GM12875 (cell line): ENCODE measurements at regions not wholly inside any gene's neighbourhood (a gene's known extent, or its start where the extent isn't known, plus 50 kb on each side); places are given as distances from the start of the nearest gene placed in this dataset.

ENCODE experiments used
- H3K4me3 ChIP-seq: one replicate; pipeline ENCODE4 v1.5.1; 2011; ENCODE audit warnings: low read depth, low read length, control low read depth
- CTCF ChIP-seq: IDR thresholded peaks from 2 replicates; pipeline ENCODE4 v1.5.1; 2011; ENCODE audit warnings: low read depth, mild to moderate bottlenecking, control low read depth, inconsistent platforms, low read length, moderate library complexity, borderline replicate concordance; ENCODE audit not compliant: insufficient read depth

DNA sequence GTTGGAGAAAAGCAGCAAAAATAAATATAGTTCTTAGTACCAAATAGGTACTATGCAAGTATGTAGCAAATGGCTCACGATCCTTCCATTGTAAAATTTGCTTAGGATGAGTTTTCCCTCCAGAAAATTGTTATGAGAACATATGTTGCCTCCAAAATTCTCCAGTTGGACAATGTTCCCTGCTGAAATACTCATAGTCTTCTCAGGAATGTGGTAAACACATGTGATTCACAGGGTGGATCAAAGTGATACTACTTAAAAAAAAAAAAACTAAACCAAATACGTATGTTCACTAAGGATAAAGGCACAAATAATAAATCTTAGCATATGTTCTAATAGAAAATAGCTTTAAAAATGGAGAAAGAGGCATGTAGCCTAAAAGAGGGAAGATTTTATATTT lies 84.3 kb upstream of the ZNF385D start:
- TF ChIP-seq CTCF, result no peak
- no peak overlapping the region for H3K4me3 ChIP-seq

DNA sequence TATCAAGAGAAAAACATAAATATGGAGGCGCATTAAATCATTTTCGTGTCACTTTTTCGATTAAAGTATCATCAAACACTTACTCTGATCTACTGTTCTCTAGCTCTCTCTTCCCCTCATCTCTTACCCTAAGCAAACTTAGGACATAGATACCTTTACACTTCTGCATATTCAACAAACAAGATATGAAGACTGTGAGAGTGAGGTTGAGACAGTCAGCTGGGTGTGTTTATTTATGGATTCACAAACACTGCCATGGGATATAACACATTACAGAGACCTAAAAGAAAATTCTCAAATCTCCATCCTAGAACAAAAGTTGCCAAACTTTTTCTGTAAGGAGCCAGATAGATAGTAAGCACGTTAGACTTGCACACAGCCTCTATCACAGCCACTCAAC lies 85.2 kb upstream of the ZNF385D start:
- no peak for TF ChIP-seq CTCF
- no peak overlapping the region for H3K4me3 ChIP-seq

- no peak for TF ChIP-seq CTCF
- H3K4me3 ChIP-seq, result no peak overlapping the region
Observed at GRCh38 chr3:21839176-21839575, 88.2 kb upstream of the ZNF385D start.

DNA sequence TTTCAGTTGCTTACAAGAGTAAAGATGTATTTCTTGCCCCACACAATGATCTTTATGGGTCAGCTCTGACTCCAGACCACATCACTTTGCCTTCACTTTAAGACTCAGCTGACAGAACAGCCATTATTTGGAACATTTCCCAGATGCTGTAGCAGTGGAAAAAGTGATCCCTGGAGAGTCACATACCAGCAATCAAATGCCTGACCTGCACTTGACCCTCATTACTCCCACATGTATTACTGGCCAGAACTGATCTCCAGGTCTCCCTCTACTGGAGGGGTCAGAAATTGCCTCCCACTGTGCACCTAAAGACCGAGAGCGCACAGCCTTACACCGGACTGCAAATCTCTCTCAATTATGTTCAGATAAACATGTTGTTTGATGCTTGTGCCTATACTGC lies 88.6 kb upstream of the ZNF385D start:
- no peak overlapping the region for H3K4me3 ChIP-seq
- peak; percentile 28; the same call in 1 of the 2 replicates for TF ChIP-seq CTCF

DNA sequence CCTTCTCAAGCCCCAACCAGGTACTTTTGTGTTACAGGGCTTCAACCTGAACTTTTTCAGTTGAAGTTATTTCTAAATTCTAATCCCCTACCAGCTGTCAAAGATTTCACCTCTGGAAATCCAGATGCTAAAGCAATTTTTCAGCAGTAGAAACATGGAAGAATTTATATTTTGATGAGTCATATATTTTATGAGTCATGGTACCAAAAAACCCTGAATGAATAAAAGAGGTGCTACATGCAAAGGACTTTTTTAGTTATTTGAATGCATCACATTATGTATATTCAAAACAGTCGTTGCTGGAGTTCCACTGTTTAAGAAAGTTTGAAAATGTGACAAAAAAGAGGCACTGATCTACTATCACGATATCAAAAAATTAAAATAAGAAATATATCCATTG lies 96.0 kb upstream of the ZNF385D start:
- TF ChIP-seq CTCF, result no peak
- H3K4me3 ChIP-seq, result no peak overlapping the region

- H3K4me3 ChIP-seq, result no peak overlapping the region
- TF ChIP-seq CTCF, result no peak
Observed at GRCh38 chr3:21859124-21860081, 108.4 kb upstream of the ZNF385D start.

- no peak overlapping the region for H3K4me3 ChIP-seq
- no peak for TF ChIP-seq CTCF
Observed at GRCh38 chr3:21860082-21860475, 109.1 kb upstream of the ZNF385D start.
